Epithelial cell of esophagus (primary cell): ENCODE measurements at regions not wholly inside any gene's neighbourhood (a gene's known extent, or its start where the extent isn't known, plus 50 kb on each side); places are given as distances from the start of the nearest gene placed in this dataset.

Source experiments
- DNase-seq: peaks from one replicate; pipeline ENCODE4 v3.0.0; 2010; ENCODE audit warnings: low read depth
- H3K4me3 ChIP-seq: 2 replicates; pipeline ENCODE4 v1.5.1; 2011; ENCODE audit warnings: mild to moderate bottlenecking, low read length, control low read depth
- TF ChIP-seq, protein P1 (sequence below): IDR thresholded peaks from 2 replicates; pipeline ENCODE4 v1.5.1; 2011; ENCODE audit warnings: low read depth, mild to moderate bottlenecking, low read length, control low read depth, inconsistent platforms; ENCODE audit not compliant: insufficient read depth; ENCODE audit errors: missing control alignments

- DNase-seq: peak; percentile 57
- TF ChIP-seq, protein P1, sequence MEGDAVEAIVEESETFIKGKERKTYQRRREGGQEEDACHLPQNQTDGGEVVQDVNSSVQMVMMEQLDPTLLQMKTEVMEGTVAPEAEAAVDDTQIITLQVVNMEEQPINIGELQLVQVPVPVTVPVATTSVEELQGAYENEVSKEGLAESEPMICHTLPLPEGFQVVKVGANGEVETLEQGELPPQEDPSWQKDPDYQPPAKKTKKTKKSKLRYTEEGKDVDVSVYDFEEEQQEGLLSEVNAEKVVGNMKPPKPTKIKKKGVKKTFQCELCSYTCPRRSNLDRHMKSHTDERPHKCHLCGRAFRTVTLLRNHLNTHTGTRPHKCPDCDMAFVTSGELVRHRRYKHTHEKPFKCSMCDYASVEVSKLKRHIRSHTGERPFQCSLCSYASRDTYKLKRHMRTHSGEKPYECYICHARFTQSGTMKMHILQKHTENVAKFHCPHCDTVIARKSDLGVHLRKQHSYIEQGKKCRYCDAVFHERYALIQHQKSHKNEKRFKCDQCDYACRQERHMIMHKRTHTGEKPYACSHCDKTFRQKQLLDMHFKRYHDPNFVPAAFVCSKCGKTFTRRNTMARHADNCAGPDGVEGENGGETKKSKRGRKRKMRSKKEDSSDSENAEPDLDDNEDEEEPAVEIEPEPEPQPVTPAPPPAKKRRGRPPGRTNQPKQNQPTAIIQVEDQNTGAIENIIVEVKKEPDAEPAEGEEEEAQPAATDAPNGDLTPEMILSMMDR: no peak
- no peak overlapping the region for H3K4me3 ChIP-seq
Observed at GRCh38 chr13:88651531-88651930, 980.4 kb downstream of the SLITRK5 start.

DNA sequence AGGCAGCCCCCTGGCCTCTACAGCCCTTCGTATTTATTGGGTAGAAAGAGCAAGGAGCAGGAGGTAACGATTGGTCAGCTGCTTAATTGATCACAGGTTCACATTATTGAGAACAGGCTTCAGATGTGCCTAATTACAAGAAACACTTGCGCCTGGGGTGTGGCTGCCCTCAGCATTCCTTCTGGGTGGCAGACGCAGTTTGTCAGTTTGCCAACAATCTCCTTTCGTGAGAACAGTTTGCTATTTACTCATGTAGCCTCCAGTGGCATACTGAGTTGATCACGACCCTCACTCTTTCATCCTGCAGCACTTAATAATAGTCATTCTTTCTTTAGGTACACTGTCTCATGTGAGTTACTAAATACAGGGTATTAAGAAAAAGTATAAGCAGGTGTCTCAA is 985.6 kb downstream of the SLITRK5 start:
- no peak overlapping the region for H3K4me3 ChIP-seq
- DNase-seq: peak; percentile 61
- TF ChIP-seq, protein P1: no peak

DNA sequence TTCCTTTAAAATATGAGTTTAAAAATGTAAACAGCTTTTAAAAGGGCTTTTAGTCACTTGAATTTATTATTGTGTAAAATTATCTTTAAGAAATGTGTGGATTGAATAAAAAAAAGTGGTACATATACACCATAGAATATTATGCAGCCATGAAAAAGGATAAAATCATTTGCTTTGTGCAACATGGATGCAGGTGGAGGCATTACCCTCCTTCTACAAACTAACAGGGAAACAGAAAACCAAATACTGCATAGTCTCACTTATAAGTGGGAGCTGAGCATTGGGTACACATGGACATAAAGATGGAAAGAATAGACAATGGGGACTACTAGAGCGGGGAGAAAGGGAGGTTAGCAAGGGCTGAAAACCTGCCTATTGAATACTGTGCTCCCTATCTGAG is 999.3 kb downstream of the SLITRK5 start:
- no peak overlapping the region for H3K4me3 ChIP-seq
- DNase-seq: no peak
- TF ChIP-seq, protein P1: no peak

DNA sequence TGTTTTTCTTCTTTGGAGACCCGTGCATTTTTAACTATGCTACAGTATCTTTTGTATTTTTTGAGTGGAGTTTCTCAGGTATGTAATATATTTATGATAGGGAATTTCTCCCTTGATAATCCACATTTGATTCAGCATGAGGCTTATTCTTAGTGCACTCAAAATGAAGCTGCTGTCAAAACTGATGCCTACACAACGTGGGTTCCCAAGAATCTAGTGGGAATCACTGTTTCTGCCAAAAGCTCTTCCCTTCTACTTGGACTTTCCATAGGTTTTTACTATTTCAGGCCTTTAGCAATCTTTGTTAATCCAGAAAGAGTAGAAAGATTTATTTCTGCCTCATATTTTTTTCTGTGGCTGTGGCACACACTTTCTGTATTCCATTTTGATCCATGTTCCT is 1003.7 kb downstream of the SLITRK5 start:
- H3K4me3 ChIP-seq: no peak overlapping the region
- TF ChIP-seq, protein P1: no peak
- DNase-seq: no peak

DNA sequence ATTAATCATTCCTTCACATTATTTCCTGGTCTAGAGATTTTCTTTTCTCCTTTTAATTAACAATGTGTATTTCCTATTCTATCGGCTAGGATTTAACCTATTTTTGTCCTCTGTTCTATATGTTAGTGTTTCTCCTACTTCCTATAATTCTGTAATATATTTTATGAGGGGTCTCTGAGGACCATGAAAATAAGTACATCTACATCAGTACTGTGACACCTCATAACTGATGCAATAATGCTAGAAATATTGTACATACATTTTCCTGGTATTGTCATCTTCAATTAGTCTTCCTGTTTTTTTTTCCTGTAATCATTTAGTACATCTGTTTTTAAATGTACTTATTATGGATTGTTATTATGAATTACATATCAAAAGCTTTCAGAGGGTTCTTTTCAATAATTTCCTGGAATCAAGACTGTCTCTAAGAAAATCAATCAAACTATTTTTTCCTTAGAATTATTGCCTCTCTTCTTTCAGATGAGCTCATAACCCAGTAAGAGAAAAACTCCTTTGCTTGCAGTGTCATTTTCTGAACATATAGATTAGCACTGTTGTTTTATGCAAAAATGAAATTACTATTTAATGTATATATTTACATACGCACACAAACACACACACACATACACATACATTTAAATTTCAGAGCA is 1004.3 kb downstream of the SLITRK5 start:
- no peak overlapping the region for H3K4me3 ChIP-seq
- TF ChIP-seq, protein P1: no peak

DNA sequence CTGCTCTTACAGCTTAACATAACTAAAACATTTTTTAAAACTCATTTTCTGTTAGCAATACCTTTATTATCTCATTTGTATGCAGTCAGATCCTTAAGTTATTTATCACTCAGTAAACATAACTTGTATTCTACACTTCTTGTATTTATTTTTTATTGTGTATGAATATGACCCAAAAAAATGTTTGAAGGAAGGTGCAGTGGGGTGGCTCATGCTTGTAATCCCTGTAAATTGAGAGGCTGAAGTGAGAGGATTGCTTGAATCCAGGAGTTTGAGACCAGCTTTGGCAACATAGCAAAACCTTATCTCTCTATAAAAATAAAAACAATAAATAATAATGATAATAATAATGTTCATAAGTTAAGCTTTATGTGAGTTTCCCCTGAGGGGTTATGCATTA is 1004.8 kb downstream of the SLITRK5 start:
- H3K4me3 ChIP-seq: no peak overlapping the region
- DNase-seq: no peak
- TF ChIP-seq, protein P1: no peak

More for the DNA sequence above, 1004.3 kb downstream of the SLITRK5 start:
- DNase-seq: no peak

- TF ChIP-seq, protein P1: no peak
- H3K4me3 ChIP-seq: no peak overlapping the region
- no peak for DNase-seq
Observed at GRCh38 chr13:88685459-88685858, 1014.3 kb downstream of the SLITRK5 start.
